ENCODE measurements at regions not wholly inside any gene's neighbourhood (a gene's known extent, or its start where the extent isn't known, plus 50 kb on each side); places are given as distances from the start of the nearest gene placed in this dataset.

DNA sequence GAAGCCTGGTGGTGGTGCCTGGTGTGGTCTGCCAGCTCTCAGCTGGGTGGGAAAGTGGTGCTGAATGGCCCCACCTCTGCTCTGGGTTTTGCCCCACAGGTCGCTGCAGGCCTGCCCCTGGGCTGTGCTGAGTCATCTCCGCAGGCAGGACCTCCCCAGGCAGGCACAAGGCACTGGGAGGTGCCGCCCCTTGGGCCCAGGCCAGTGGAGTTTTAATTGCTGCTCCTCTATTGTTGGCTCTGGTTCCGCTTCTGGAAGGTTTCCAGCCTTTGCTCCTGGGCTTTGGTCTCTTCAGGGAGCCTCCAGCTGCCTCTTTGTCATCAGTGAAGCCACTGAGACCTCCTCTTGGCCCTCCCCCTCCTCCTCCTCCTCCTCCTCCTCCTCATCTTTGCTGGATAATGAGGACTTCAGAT lies 180.3 kb upstream of the GRB10 start:
- DNase-seq: peak; percentile 95

DNA sequence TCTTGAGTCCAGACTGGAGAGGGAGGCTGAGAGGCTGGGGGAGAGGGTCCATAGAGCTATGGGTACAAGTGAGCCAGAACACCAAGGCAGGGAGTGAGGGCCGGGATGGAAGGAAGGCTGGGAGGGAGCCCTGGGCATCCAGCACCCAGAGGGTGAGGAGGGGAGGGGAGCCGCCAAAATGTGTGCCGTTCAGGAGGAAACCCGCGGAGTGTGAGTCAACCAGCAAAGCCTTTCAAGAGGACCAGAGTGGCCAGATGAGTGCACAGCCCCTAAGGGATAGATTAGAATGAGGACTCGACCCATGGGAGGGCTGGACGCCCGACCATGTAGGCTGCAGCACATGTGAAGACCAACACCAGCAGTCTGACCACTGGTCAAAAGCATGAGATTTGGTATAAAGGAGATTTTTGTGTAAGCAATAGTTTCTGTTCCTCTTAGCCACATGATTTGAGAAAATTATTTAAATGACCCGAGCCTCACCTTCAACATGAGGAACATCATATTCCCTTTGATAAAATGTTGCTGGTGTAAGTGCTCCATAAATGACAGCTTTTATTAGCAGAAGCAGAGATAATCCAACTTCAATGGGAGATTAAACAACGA lies 179.7 kb upstream of the GRB10 start:
- DNase-seq: no peak

DNA sequence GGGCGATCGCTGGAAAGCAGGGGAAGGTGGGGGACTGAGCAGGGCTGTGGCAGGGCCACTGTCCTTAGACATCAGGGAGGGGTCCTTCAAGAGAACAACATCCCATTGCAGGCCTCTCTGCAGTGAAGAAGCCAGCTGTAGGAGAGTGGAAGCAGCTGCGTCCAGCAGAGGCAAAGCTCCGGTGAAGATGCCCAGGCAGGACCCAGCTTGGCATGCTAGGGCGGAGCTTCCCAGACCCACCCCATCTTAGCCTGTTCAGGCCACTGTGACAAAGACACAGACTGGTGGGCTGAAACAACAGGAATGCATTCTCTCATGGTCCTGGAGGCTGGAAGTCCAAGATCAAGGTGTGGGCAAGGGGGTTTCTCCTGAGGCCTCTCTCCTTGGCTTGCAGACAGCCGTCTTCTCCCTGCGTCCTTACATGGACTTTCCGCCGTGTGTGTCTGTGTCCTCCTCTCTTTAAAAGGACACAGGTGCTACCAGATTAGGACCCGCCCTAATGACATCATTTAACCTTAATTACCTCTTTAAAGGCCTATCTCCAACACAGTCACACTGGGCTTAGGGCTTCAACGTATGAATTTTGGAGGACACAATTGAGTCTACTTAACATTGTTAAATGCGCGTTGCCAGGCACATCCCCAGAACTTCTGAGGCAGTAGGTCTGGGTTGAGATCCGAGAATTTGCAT lies 178.1 kb upstream of the GRB10 start:
- DNase-seq: peak; percentile 14

DNA sequence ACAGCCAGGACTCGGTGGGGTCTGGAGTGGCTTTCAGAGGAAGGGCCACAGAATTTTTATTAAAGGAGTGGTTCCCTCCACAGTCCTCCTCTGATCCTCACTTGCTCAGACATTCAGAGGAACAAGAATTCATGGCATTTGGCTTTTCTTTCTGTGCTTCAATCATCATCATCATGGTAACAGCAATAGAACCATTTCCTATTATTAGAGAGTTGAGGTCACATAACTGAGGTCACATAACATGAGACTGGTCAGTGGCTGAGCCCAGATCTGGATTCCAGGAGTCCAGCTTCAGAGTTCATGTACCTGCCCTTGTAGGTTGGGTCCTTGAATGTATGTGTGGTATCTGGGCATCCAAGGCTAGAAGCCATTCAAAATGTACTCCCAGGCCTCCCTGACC lies 177.3 kb upstream of the GRB10 start:
- DNase-seq: no peak

DNA sequence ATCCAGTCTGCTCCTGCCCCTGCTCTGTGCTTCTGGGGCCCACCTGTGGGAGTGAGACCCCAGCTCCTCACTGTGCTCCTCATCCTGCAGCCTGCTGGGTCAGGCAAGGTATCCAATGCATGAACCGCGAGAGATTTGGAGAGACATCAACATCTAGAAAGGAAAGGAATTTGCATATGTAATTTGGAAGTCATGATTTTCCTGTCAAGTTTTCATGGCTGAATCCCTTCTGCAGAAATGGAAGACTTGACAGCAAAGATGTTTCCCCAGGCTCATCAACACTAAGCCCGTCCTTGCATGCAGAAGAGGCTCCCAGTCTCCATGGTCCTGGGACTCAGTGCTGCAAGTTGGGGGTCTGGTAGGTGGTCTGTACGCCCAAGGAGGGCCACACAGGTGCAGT lies 176.9 kb upstream of the GRB10 start:
- DNase-seq: no peak

DNA sequence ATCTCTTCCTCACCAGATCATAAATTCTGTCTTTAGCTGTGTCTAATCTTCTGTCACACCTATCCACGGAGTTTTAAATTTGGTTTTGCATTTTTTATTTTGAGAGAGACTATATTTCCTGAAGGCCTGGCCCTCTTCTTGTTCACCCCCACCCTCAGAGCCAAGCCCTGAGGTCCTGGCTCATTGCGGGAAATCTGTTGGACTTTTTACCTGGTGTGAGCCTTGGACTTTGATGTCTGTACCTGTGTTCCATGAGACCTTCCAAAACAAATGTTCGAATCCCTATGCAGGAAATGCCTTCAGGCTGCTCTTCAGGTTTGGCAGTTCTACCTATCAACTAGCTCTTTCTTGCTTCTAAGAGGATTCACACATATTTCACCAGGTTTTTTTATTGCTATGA lies 175.2 kb upstream of the GRB10 start:
- DNase-seq: no peak

DNA sequence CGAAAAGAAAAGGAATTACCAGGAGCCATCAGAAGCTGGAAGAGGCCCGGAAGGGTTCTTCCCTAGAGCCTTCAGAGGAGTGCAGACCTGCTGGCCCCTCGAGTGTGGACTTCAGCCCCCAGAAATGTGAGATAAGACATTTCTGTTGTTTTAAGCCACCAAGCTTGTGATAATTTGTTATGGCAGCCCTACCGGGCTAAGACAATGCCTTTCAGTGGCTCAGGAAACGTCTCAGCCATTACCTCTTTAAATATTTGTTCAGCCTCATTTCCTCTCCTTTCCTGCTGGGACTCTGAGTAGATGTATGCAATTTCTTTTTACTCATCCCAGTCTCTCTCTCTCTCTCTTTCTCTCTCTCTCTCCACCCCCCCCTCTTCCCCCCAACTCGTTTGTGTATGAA lies 174.7 kb upstream of the GRB10 start:
- DNase-seq: no peak

DNA sequence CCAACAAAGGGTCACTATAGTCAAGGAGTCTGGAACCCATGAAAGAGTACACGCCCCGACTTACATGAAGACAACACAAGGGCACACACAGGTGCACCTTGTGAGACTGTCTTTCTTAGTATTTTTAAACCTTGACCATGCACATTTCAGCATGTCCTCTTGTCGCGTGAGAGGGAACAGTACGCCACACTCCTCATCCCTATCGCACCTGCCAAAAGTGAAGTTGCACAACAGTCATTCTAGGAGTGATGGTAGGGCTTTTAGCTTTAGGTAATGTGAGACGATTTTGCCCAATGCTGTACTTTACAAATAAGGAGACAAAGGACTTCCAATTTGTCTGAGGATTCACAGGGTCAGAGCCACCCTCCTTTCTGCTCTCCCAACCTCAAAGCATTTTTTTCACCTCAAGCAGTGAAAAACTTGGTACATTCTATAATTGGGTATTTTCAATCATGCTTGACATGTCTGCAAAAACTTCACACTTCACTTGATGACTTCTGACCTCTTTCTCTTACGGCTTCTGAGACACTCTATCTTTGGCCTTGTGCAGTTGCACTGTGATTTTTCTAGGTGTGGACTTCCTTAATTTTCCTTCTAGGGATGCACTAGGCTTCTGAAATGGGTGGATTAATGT lies 173.9 kb upstream of the GRB10 start:
- DNase-seq: no peak

DNA sequence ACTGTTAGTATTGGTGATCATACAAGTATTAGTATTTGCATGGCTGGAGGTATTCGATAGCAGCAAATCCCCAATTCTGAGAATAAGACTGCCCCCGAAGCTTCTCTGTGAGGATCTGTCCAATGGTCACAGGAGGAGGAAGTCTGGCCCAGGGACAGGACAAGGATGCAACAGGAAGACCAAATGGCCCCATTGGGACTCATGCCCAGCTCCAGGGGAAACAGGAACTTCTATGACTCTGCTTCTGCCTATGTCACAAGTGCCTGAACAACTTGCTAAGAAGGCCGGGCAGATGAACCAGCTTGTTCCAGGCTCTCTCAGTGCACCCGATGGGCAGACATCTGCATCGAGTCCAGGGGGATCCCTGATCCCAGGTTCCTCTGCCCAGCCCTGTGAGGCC lies 172.0 kb upstream of the GRB10 start:
- no peak for DNase-seq

DNA sequence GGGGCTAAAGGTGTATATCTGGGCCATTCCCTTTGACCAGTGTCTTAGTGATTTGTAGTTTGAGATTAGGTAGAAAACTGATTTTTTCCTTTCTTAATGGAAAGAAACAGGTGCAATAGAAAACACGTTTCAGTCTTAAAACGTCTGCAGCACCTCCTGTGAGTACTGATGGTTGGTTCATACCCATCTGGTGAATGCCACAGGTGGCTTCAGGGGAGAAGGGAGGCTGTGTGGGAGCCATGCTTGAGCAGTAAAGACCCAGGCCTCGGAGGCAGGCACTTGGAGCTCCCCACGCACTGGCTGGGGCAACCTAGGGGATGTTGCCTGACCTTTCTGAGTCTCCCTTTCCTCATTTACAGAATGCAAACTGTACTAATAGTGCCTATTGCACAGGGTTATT lies 171.5 kb upstream of the GRB10 start:
- no peak for DNase-seq

DNA sequence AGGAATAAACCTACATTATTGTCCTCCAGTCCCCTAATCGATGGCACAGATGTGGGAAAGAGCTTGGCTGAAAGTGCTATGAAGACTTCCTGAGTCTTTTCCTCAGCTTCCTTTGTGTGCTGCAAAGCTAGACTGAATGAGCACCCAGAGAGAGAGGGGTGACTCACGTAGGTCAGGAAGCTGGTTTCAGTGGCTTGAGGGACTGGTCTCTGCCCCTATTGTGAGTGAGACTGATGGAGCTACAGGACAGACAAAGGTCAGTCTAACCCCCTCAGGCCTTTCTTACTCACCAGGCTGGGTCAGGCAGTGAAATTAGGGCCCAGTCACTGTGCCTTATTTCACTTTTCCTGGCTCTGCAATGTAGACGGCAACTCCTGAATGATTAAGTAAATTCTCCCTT lies 171.1 kb upstream of the GRB10 start:
- DNase-seq: no peak

DNA sequence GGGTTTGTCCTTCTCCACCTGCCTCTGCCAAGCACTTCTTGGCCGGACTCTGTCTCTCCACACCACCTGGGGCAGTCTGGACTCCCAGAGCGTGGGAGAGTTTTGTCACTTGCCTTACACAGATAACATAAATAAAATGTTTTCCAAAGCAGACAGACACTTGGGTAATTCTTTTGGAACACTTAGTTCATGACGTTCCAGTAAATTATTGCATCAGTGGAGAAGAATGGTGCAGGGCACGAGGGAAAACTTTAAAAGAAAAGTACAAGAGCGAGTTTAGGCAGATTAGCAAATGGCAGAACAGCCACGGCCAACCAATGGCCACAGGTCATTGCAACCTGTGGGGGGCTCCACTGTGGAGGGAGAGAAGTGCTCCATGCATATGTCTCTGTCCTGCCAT lies 170.6 kb upstream of the GRB10 start:
- DNase-seq: no peak

DNA sequence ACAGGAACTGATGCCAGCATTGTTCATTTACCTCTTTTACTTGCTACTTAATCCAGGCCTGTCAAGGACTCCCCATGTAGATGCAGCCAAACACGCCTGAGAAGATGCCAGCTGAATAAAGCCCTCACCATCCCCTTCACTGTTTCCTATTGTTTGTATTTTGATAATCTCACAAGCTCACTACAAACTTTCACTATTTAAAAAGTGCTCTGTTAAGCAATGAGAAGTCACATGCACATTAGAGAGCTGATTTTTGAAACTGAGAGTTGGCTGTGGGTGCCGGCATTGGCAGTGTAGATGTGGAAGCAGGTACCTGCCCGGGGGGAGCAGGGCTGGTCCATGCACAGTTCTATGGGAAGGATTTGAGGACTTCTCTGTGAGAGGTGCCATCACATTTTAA lies 169.8 kb upstream of the GRB10 start:
- DNase-seq: no peak

DNA sequence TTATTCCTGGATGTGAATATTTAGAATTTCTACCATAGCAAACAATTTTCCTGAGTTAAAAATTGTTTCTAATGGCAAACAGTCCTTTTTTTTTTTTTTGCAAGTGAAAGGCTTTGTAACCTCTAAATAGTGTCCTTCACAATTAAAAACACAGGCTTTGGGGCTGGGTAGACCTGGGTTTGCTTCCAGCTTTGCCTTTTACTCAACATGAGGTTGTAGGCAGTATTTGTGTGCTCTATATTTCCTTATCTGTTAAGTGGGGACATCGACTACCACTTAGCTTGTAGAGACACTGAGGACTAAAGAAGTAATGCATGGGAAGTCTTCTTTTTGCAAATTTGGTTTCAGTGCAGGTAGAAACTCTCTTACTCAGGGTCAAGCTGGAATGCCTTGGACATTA lies 169.4 kb upstream of the GRB10 start:
- DNase-seq: no peak

DNA sequence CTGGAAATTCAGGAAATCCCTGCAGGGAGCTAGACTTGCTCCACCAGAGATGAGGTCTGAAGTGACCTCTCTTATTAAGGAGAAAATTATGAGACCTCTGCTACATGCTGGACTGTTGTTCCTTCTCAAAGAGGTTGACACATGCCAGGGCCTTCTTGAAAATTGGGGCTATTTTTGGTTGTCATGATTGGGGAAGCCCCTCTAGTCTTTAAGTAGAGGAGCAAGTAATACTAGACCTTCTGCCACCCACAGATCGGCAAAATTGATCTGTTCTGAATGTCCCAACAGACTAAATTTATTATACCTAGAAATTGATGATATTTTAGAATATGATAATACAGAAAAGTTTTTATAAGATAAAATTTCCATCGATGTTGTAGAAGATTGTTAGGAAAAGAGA lies 160.8 kb upstream of the GRB10 start:
- no peak for DNase-seq

DNA sequence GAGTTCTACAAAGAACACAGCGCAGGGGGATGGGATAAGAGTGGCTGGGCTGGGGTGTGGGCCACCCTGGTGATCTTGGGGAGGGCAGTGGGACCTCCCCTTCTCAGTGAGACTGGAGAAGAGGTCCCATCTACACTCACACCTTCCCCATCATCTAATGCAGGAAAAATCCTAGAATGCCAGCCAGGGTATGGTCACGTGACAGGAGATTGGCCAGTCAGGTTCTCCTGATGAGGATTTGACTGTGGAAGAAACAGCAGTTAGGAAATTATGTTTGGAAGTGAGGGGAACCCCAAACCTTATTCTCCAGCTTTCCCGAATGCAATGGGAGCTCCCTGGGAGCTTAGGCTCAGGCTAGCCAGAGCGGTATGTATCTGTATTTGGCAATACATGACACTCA lies 158.8 kb upstream of the GRB10 start:
- DNase-seq: no peak

DNA sequence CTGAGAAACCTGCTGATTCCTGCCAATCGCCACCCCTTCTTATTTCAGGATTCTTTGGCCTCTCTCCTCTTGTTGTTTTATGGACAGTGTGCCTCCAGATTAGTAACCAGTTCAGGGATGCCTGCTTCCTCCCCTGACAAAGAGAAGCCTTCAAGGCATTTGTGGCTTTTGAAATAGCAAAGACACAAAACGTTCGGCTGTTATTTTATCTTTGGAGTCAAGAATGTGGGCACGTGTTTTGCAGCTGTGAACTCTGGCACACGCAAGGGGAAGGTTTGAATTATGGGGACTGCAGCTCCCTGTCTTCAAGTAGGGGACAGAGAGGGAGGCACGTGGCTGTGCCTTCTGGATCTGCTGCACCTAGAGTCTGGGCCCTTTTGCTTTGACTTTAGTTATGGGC lies 157.9 kb upstream of the GRB10 start:
- DNase-seq: no peak

DNA sequence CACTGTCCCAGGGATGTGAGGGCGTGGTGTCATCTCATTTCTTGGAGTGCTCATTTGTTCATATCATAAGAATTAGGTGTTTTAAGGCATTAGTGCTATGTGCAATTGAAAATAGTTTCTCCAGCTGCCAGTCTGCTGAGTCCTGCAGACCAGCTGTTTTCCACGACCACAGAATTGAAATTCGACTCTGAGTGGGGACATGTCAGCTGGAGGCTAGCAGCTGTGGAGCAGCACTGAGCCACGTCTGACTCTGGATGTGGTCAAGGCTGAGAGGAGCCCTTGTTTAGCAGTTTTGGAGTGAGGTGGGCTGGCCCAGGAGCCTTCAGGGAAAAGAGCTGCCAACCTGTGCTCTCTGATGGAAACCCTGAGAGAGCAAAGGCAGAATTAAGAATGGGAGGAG lies 156.3 kb upstream of the GRB10 start:
- DNase-seq: no peak

DNA sequence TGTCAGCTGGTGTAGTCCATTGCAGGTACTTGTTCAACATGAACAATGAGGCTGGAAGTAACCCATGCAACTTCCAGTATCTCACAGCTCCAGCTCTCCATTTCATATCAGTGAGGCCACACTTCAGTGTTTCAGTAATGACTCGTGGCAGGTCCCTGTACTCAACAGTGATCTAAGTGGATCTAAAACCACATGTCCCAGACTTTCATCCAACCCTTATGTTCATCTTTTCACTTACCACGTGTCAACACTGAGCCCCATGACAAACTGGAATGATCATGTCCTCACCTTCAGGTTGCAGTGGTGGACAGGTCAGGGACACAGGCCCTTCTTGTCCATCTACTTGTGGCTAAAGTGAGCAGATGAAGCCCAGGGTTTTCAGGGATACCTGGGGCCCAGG lies 155.0 kb upstream of the GRB10 start:
- no peak for DNase-seq

DNA sequence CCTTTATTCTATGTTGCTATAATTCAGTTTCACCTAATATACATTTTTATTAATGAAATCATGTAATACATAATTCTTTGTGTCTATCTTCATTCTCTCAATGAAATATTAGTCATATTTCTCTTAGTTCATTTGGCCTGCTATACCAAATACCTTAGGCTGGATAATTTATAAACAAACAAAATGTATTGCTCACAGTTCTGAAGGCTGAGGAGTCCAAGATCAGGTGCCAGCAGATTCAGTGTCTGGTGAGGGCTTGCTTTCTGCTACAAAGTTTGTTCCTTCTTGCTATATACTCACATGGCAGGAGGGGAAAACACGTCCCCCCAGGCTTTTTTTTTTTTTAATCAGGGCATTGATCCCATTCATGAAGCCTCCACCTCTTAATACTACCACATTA lies 143.4 kb upstream of the GRB10 start:
- no peak for DNase-seq

DNA sequence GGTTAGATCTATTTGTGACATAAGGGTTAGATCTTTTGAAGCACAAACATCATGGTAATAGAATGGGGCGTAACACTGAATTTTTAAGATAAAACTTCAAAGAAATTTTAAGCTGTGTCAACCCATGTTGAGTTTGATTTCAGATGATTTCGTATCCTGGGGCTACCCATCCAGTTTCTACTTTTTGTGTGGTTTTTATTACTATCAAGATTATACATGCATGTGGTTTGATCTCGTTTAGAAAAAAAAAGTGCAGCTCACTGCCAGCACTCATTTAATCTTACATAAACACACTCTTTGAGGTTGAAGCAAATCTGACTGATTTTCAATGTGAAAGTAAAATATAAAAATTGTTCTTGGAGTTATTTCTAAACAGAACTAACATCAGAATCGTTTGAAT lies 140.8 kb upstream of the GRB10 start:
- DNase-seq: no peak

DNA sequence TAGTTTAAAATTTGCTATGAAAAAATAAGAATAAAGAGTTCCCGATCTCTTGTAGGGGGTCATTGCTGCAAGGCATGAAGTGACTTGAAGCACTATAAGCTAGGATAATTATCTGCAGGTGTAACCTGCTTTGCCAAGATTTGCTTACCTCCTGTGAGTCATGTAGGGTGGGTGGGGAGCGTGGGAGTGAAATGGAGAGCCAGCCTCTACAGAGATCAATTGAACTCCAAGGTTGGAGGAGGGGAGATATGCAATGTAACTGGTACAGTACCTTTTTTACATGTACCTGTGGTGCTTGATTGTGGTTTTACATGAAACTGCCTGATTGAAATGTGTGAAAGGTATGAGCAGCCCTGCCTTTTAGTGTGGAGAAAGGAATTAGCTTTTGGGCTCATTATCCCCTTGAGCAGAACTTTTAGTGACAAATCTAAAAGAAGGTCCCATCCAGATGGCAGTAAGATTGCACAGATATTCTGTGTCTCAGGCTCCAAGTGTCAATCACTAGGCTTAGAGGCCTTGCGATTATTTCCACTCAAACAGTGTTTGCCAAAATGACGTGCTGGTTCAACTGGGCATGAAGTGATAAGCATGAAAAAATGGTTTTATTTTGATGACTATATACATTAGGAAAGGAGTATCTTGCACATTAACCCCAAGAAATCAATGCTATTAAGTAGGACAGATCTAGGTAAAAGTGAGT lies 138.6 kb upstream of the GRB10 start:
- no peak for DNase-seq

DNA sequence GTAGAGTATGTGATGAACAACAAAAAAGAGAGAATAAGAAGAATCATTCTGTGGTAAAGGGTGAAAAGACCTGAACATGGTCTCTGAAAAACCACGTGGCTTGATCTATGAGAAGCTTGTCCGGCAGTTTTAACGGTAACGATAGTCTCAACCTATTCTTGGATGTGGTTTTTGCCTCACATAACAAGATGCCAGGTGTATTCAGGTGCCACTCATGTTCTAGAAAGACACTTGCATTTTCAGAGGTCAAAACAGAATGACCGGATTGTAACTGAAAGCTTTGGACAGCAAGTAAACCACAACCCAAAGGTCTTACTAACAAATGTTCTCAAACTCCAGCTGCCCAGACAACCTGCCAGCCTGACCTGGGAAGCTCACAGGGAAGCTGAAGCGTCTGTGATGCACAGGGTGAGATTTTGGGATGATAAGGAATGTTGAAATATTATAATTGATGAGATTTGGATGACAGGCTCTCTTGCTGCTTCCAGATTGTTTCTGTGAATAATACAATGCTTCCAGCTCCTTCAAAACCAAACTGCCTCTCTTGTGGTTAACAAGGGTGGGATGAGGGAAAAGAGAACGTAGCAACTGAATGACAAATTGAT lies 137.4 kb upstream of the GRB10 start:
- DNase-seq: no peak

DNA sequence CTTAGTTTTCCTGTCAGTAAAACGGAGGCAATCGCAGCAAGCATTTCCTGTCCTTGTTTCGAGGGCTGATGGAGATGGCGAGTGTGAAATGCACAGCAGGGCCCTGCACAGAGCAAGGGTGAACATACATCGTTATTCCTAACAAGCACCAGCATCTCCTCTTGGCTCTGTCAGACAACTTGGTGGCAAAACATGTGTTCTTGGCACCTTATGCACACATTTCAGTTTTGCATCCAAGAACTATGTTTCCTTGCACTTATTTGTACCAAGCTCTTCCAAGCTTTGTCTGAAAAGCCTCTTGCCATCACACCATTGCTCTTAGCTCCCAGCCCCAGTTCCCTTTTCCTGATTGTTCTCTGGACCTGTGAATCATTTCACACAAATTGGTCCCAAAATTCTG lies 132.9 kb upstream of the GRB10 start:
- no peak for DNase-seq

Measured in NCI-H2029 treated with DMSO at 0.1 percent for 48 hours (cell line).